Activated gamma-delta T cell treated with Interleukin-2 at 50 U/mL for 16 hours (primary cell): ENCODE measurements at regions not wholly inside any gene's neighbourhood (a gene's known extent, or its start where the extent isn't known, plus 50 kb on each side); places are given as distances from the start of the nearest gene placed in this dataset.
"Not testable (repeated sequence)": the region's sequence is repeated elsewhere in the genome, so short reads cannot be mapped to it uniquely, and the experiment has no call there.

Source experiments
- DNase-seq: peaks from one replicate; pipeline ENCODE4 v3.0.0-alpha.2; 2020

DNA sequence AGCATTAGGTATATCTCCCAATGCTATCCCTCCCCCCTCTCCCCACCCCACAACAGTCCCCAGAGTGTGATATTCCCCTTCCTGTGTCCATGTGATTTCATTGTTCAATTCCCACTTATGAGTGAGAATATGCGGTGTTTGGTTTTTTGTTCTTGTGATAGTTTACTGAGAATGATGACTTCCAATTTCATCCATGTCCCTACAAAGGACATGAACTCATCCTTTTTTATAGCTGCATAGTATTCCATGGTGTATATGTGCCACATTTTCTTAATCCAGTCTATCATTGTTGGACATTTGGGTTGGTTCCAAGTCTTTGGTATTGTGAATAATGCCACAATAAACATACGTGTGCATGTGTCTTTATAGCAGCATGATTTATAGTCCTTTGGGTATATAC lies 194.6 kb upstream of the WSB1 start:
- not testable (repeated sequence) for DNase-seq

- DNase-seq, result not testable (repeated sequence)
These were observed 189.2 kb upstream of the WSB1 start for GRCh38 chr17:27104605-27105221.

DNA sequence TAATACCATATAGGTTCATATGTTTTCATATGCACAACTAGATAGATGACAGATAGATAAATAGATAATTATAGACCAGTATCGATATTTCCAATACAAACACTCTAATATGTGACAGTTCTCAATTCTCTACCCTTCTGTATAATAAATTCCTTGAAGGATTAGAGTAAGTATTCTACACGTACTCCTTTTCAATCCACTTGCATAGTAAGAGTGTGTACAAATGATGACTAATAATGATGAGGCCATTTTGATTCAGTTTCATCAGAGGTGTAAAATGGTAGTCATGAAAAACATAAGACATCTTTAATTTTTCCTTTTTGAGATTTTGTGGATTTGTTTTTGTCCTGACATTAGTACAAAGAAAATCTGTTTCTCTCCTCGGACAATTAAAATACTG lies 188.3 kb upstream of the WSB1 start:
- DNase-seq, result no peak

- DNase-seq, result no peak
These were observed 187.4 kb upstream of the WSB1 start for GRCh38 chr17:27106347-27106981.

DNA sequence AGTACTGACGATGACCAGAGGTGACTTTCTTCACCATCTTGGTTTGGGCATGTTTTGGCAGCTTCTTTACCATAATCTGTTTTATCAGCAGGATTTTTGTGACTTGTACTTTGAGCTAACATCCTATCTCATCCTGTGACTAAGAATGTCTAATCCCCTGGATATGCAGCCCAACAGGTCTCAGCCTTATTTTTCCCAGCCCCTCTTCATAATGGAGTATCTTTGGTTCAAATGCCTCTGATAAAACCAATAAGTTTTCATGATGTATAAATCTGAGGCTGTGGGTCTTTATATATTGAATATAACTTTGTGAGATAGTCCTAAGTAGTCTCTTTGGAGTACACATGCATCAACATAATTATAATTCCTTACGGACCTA lies 186.9 kb upstream of the WSB1 start:
- no peak for DNase-seq

DNA sequence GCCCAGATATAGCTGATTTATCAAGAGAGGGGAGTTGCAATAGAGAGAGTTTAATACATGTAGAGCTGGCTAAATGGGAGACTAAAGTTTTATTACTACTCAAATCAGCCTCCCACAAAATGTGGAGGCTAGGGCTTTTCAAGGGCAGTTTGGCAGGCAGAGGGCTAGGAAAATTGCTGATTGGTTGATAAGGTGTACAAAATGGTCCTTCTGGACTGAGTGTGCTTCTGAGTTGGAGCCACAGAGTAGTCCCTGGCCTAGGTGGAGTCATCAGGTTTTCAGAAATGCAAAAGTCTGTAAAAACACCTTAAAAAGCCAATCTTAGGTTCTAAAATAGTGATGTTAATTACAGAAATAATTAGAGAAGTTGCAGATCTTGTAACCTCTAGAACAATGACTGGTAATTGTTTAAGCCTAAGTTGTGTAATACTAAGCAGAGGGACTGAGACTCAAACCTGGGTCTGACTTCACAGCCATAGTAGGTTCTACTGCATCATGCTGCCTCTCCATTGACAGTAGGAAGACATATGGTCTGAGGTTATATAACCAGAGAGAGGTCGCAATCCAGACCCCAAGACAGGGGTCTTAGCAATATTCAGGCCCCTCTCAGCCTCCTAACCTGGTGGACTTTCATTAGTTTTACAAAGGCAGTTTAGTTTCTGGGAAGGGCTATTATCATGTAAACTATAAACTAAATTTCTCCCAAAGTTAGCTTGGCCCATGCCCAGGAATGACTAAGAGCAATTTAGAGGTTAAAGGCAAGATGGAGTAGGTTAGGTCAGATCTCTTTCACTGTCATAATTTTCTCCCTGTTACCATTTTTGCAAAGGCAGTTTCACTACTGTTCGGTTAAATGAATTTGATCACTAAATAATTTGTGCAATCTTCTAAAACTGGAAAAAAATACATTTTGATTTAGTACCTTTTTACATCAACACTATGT lies 186.3 kb upstream of the WSB1 start:
- DNase-seq, result not testable (repeated sequence)

DNA sequence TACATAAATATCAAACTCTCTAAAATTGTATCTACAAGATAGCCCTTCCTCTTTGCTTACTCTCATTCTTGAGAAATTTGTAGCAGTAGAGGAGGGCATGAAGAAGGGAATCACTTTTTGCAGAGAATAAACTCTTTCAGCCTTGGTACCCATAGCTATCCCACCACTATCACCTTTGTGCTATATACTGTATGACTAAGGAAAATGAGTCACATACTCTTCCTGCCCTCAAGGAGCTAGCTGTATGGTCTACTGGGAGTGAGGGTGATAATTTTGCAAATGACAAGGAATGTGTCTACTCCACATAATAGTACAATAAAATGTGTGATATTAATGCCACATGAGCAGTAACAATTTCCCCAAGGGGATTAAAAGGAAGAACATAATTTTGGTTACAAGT lies 184.6 kb upstream of the WSB1 start:
- no peak for DNase-seq

DNA sequence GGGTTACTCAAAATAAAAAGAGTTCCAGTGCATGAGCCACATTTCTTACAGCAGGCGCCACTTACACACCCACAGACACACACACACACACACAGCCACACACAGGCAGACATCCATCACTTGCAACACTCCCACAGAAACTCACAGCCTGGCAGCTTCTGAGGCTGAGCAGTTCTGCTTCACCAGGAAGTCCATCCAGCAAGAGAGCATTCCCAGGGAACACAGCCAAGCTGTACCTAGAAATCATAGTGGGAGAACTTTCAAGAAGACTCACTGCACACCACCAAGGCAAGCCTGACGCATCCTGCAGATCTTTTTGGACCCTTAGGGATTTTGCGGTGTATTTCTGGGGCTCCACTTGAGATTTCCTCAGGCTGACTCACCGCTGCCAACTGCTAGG lies 140.9 kb upstream of the WSB1 start:
- DNase-seq, result no peak

DNA sequence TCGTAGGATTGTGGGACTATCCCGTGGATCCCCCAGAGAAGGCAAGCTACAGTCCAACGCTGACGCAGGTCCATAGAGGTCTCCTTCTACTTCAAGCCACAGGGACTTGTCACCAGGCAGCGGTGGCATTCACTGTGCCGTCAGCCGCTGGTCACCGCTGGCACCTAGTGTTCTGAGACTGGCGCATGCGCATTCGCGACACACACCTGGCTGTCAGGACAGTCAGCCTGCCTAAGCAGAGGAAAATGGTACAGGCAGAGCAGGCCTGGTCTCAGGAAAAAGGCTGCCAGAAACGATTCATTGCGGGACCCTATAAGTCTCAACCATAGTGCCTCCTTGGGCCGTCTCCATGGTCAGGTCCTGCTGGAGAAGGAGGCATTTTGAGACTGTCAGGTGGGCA lies 138.0 kb upstream of the WSB1 start:
- DNase-seq, result no peak

GRCh38 chr17:27157297-27157696 lies 136.6 kb upstream of the WSB1 start:
- DNase-seq, result no peak

DNA sequence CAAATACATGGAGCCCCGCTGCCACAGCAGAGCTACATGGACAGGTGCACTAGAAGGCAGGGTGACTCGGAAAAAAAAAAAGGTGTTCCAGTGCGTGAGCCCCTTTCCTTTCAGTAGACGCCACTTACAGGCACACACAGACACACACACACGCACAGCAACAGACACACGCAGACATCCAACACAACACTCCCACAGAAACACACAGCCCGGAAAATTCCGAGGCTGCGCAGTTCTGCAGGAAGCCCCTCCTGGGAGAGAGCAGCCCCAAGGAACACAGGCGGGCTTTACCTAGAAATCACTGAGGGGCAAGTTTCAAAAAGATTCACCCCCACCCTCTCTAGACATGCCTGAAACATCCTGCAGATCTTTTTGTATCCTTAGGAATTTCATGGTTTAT lies 136.0 kb upstream of the WSB1 start:
- DNase-seq, result no peak

GRCh38 chr17:27158382-27158781 lies 135.5 kb upstream of the WSB1 start:
- no peak for DNase-seq

GRCh38 chr17:27180322-27180721 lies 113.6 kb upstream of the WSB1 start:
- DNase-seq, result no peak

DNA sequence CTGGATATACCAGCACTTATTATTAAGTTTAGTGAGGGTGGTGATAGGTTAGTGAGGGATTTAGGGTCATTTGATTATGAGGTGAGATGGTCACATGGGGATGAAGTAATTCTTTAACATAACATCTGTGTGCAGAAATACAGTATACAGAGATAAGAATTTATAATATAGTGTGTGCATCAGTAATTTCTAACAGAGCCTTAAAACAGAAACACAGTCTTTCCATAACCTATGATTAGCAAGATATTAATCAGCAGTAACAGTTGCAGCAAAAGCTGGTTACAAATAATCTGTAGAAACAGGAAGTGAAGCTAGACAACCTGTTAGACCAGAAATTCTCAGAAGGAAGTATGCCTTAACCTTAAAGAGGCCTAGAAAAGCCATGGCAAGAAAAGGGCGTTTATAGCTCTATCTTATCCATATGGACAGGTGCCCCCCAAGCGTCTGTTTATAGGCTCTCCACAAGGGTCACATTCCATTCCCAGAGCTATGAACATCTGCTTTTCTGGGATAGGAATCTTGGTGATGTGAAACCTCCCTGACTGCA lies 112.5 kb upstream of the WSB1 start:
- not testable (repeated sequence) for DNase-seq

DNA sequence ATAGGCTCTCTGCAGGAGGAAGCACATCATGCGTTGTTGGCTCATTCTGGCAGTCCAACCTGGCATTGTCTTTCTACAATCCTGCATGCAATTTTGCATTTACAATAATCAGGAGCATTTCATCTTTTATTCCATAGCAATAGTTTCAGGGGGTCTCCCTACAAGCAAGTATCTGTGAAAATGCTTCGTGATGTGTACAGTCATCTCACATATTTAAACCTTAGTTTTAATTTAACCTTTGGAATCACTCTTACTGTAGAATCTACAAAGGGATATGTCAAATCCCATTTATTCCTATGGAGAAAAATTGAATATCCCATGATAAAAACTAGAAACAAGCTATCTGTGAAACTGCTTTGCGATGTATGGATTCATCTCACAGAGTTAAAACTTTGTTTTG lies 112.0 kb upstream of the WSB1 start:
- DNase-seq, result no peak

DNA sequence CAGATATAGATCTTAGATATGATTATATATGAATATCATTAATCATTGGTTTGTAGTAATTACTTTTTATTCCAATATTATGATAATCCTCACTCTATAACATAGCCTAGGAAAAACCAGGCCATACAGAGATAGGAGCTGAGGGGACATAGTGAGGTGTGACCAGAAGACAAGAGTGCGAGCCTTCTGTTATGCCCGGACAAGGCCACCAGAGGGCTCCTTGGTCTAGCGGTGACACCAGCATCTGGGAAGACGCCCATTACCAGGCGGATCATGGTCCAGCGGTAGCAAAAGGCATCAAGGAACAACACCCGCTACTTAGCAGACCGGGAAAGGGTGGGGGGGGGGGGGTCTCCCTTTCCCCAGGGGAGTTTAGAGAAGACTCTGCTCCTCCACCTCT lies 96.4 kb upstream of the WSB1 start:
- DNase-seq, result not testable (repeated sequence)

DNA sequence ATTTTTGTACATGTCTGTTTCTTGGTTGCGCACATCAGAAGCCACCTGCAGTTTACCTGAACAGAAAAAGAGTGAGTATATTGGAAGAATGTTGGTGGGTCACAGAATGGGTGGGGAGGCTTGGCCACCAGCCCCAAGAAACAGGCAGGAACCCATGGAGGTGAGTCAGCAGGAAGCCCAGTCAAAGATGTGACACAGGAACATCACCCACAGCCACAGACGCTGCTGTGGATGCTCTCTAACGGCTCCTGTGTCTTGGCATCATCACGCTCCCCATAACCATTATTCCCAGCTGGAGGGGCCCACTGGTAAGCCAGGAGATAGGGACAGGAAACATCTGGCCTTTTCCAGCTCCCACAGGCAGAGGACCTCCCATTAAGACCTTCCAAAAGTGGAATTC lies 94.0 kb upstream of the WSB1 start:
- no peak for DNase-seq

DNA sequence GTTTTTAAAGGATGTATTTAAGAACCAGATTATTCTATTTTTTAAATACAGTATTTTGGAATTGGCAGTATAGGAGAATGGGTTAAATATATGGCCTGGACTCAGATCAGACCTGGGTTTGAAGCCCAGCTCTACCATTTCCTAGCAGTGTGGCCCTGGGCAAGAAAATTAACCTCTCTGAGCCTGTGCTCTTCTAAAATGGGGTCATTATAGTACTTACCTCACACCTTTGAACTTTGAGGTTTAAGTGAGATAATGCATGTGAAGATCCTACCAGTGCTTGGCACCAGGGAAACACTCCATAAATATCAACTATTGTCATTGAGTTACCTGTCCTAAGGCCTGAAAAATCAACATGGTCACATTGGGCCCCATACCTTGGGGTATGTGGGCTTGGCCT lies 93.4 kb upstream of the WSB1 start:
- DNase-seq, result no peak

DNA sequence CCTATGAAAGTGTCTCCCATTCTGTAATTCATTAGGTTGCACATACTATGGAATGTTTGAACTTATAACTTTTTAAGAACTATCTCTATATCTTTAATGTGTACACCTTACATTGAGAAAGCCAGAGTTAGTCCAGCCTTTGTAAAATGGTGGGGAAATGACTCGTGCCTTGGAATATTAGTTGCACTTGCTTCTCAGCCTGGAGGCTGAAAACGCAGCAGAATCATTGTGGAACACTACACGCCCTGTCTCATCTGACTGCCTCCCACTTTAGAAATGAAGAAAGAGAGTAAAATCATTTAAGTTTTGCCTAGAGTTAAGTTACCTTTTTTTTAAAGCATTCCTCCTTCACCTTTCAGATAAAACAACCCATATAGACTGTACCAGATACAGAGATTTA lies 90.7 kb upstream of the WSB1 start:
- no peak for DNase-seq

GRCh38 chr17:27206447-27206846 lies 87.5 kb upstream of the WSB1 start:
- DNase-seq, result no peak

- DNase-seq, result no peak
These were observed 86.8 kb upstream of the WSB1 start for GRCh38 chr17:27207073-27207513.

DNA sequence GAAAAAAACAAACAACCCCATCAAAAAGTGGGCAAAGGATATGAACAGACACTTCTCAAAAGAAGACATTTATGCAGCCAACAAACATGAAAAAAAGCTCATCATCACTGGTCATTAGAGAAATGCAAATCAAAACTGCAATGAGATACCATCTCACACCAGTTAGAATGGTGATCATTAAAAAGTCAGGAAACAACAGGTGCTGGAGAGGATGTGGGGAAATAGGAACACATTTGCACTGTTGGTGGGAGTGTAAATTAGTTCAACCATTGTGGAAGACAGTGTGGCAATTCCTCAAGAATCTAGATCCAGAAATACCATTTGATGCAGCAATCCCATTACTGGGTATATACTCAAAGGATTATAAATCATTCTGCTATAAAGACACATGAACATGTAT lies 85.5 kb upstream of the WSB1 start:
- DNase-seq, result not testable (repeated sequence)

DNA sequence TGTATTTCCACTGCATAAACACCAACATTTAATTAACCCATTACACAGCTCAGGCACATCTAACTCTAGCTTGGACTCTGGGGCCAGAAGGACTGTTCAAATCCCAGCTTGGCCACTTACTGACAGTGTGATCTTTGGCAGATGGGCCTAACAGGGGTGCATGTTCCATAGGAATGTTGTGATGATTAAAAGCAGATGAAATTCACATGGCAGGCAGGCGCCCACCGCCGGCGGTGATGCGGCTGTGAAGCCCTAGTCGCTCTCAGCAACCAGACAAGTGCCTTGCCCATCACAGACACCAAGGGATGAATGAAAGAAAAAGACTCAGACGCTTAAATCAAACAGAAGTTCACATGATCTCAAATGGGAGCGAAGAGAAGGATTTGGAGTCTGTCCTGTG lies 84.6 kb upstream of the WSB1 start:
- no peak for DNase-seq

- DNase-seq, result not testable (repeated sequence)
These were observed 83.1 kb upstream of the WSB1 start for GRCh38 chr17:27210809-27211208.
